Neural cell (in vitro differentiated cells): ENCODE measurements at regions not wholly inside any gene's neighbourhood (a gene's known extent, or its start where the extent isn't known, plus 50 kb on each side); places are given as distances from the start of the nearest gene placed in this dataset.

ENCODE experiments used
- H2AFZ ChIP-seq: fragments of 200-600, 300-800 bp; sonication (generic), shearing (Covaris generic); 2 replicates; pipeline ENCODE4 v1.6.0; 2014; ENCODE audit warnings: low read depth, mild to moderate bottlenecking, antibody characterized with exemption, low read length, moderate library complexity
- H3F3A ChIP-seq: fragments of 200-600 bp; shearing (Covaris generic); 2 replicates; pipeline ENCODE4 v1.6.1; 2016; ENCODE audit warnings: mild to moderate bottlenecking, moderate library complexity, mixed read lengths, antibody characterized with exemption, low read length; ENCODE audit not compliant: insufficient read depth, poor library complexity, severe bottlenecking
- H3K27ac ChIP-seq: fragments of 200-600, 300-800 bp; sonication (generic), shearing (Covaris generic); 2 replicates; pipeline ENCODE4 v1.5.1; 2014; ENCODE audit warnings: mild to moderate bottlenecking, low read length, moderate library complexity
- H3K27me3 ChIP-seq: fragments of 300-800, 200-600 bp; sonication (generic), shearing (Covaris generic); 2 replicates; pipeline ENCODE4 v1.6.0; 2014; ENCODE audit warnings: mild to moderate bottlenecking, low read depth, low read length, moderate library complexity; ENCODE audit not compliant: insufficient read depth
- H3K36me3 ChIP-seq: fragments of 300-800, 200-600 bp; sonication (generic), shearing (Covaris generic); 2 replicates; pipeline ENCODE4 v1.5.1; 2014; ENCODE audit warnings: mild to moderate bottlenecking, antibody characterized with exemption, low read length, moderate library complexity; ENCODE audit not compliant: insufficient read depth
- H3K4me2 ChIP-seq: fragments of 300-800, 200-600 bp; sonication (generic), shearing (Covaris generic); 2 replicates; pipeline ENCODE4 v1.6.0; 2014; ENCODE audit warnings: mild to moderate bottlenecking, low read length
- H3K4me3 ChIP-seq: fragments of 300-800, 200-600 bp; sonication (generic), shearing (Covaris generic); 2 replicates; pipeline ENCODE4 v1.5.1; 2014; ENCODE audit warnings: mild to moderate bottlenecking, low read length, moderate library complexity
- H3K79me2 ChIP-seq: fragments of 200-600 bp; shearing (Covaris generic); replicated peaks from 2 replicates; pipeline ENCODE4 v1.6.0; 2014; ENCODE audit warnings: mild to moderate bottlenecking, low read length, moderate library complexity; ENCODE audit not compliant: insufficient read depth
- H3K9ac ChIP-seq: fragments of 300-800, 200-600 bp; sonication (generic), shearing (Covaris generic); 2 replicates; pipeline ENCODE4 v1.6.1; 2016; ENCODE audit warnings: mild to moderate bottlenecking, low read length, mixed read lengths
- H3K9me2 ChIP-seq: fragments of 200-600 bp; shearing (Covaris generic); 2 replicates; pipeline ENCODE4 v1.6.1; 2016; ENCODE audit warnings: mild to moderate bottlenecking, low read length, mixed read lengths; ENCODE audit not compliant: insufficient read depth
- H3K9me3 ChIP-seq: fragments of 200-600, 300-800 bp; sonication (generic), shearing (Covaris generic); 2 replicates; pipeline ENCODE4 v1.6.1; 2016; ENCODE audit warnings: mild to moderate bottlenecking, mixed run types, low read length, moderate library complexity, mixed read lengths
- H4K20me1 ChIP-seq: fragments of 200-600 bp; shearing (Covaris generic); 2 replicates; pipeline ENCODE4 v1.6.1; 2016; ENCODE audit warnings: mild to moderate bottlenecking, mixed run types; ENCODE audit not compliant: insufficient read depth
- EP300 ChIP-seq: fragments of 450-650 bp; conservative IDR thresholded peaks from 2 replicates; pipeline ENCODE4 v1.6.1; 2014; ENCODE audit warnings: antibody characterized with exemption, mild to moderate bottlenecking, moderate library complexity; ENCODE audit not compliant: poor library complexity, severe bottlenecking
- EZH2 ChIP-seq: fragments of 200-600, 300-800 bp; shearing (Covaris generic), sonication (generic); IDR thresholded peaks from 2 replicates; pipeline ENCODE4 v1.6.1; 2014; ENCODE audit warnings: antibody characterized with exemption, low read length, borderline replicate concordance, mild to moderate bottlenecking; ENCODE audit not compliant: insufficient read depth, poor library complexity, severe bottlenecking
- MXI1 ChIP-seq: fragments of 450-650 bp; conservative IDR thresholded peaks from 2 replicates; pipeline ENCODE4 v1.6.1; 2014; ENCODE audit warnings: antibody characterized with exemption, mild to moderate bottlenecking; ENCODE audit not compliant: poor library complexity, severe bottlenecking
- POLR2AphosphoS5 ChIP-seq: IDR thresholded peaks from 2 replicates; pipeline ENCODE4 v1.6.1; 2012
- RAD21 ChIP-seq: fragments of 450-650 bp; conservative IDR thresholded peaks from 2 replicates; pipeline ENCODE4 v1.6.1; 2014; ENCODE audit warnings: antibody characterized with exemption, mild to moderate bottlenecking, moderate library complexity
- REST ChIP-seq: IDR thresholded peaks from 2 replicates; pipeline ENCODE4 v1.6.1; 2012; ENCODE audit warnings: borderline replicate concordance
- SMC3 ChIP-seq: fragments of 450-650 bp; conservative IDR thresholded peaks from 2 replicates; pipeline ENCODE4 v1.6.1; 2014; ENCODE audit warnings: antibody characterized with exemption, mild to moderate bottlenecking, moderate library complexity; ENCODE audit not compliant: poor library complexity
- TAF1 ChIP-seq: IDR thresholded peaks from 2 replicates; pipeline ENCODE4 v1.6.1; 2012; ENCODE audit warnings: low read depth
- TF ChIP-seq, protein P1 (sequence below): fragments of 450-650 bp; IDR thresholded peaks from 2 replicates; pipeline ENCODE4 v1.5.1; 2014; ENCODE audit warnings: antibody characterized with exemption, mild to moderate bottlenecking, moderate library complexity; ENCODE audit not compliant: poor library complexity, severe bottlenecking

DNA sequence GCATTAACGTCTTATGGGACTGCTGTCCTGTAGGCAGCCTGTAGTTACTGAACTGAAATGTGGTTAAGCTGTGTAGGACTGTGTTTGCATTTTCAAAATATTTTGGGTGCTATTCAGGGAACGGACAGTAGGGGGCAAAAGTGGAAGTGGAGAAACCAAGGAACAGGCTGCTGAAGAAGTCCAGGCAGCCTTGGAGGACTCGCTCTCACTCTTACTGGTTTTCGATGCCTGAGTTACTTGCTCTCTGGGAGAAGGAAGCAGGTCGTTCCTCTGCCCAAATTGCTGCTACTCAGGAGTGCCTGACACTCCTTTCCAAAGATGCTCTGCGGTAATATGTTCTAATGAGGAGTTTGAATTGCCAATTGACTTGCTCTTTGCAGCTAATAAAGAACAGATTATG is 64.5 kb upstream of the RBFOX1 start:
- Histone ChIP-seq H3K27me3 (no peaks in the 10 kb centered on the region), H3K4me2 (no peak overlapping the region), H3K9ac (no peak overlapping the region), H3F3A (no peaks in the 10 kb centered on the region), H3K4me3 (no peak overlapping the region), H3K79me2 (no peaks in the 10 kb centered on the region), H3K36me3 (no peaks in the 10 kb centered on the region), H4K20me1 (no peaks in the 10 kb centered on the region), H3K9me3 (no peaks in the 10 kb centered on the region), H3K27ac (no peak overlapping the region), H3K9me2 (no peaks in the 10 kb centered on the region), H2AFZ (no peak overlapping the region)
- peak; percentile 57 for TF ChIP-seq RAD21
- no peak for TF ChIP-seq REST
- TF ChIP-seq SMC3, result peak; percentile 66
- TF ChIP-seq POLR2AphosphoS5, result no peak
- TF ChIP-seq, protein P1, sequence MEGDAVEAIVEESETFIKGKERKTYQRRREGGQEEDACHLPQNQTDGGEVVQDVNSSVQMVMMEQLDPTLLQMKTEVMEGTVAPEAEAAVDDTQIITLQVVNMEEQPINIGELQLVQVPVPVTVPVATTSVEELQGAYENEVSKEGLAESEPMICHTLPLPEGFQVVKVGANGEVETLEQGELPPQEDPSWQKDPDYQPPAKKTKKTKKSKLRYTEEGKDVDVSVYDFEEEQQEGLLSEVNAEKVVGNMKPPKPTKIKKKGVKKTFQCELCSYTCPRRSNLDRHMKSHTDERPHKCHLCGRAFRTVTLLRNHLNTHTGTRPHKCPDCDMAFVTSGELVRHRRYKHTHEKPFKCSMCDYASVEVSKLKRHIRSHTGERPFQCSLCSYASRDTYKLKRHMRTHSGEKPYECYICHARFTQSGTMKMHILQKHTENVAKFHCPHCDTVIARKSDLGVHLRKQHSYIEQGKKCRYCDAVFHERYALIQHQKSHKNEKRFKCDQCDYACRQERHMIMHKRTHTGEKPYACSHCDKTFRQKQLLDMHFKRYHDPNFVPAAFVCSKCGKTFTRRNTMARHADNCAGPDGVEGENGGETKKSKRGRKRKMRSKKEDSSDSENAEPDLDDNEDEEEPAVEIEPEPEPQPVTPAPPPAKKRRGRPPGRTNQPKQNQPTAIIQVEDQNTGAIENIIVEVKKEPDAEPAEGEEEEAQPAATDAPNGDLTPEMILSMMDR, result peak; percentile 68
- TF ChIP-seq EZH2, result no peak

GRCh38 chr16:7257016-7257415 is 75.6 kb upstream of the RBFOX1 start:
- Histone ChIP-seq H3K4me3 (no peak overlapping the region), H4K20me1 (no peaks in the 10 kb centered on the region), H3K9ac (no peak overlapping the region), H3K27ac (no peak overlapping the region), H3K27me3 (no peaks in the 10 kb centered on the region), H3K9me2 (no peaks in the 10 kb centered on the region), H3K4me2 (no peak overlapping the region), H3K79me2 (no peaks in the 10 kb centered on the region), H3K36me3 (no peaks in the 10 kb centered on the region), H3F3A (no peaks in the 10 kb centered on the region), H2AFZ (no peak overlapping the region), H3K9me3 (no peaks in the 10 kb centered on the region)
- TF ChIP-seq REST (no peak), MXI1 (no peak), TAF1 (no peak), EP300 (no peak), EZH2 (no peak), RAD21 (no peak), SMC3 (no peak), POLR2AphosphoS5 (no peak)
- TF ChIP-seq, protein P1, result no peak
